Neural progenitor cell (in vitro differentiated cells): ENCODE measurements at regions not wholly inside any gene's neighbourhood (a gene's known extent, or its start where the extent isn't known, plus 50 kb on each side); places are given as distances from the start of the nearest gene placed in this dataset.

Experiments
- EZH2 ChIP-seq: fragments of 200-600 bp; sonication (generic); IDR thresholded peaks from 2 replicates; pipeline ENCODE4 v1.6.1; 2017; ENCODE audit warnings: antibody characterized with exemption, mild to moderate bottlenecking, moderate library complexity
- EZH2phosphoT487 ChIP-seq: fragments of 200-600 bp; sonication (generic); IDR thresholded peaks from 2 replicates; pipeline ENCODE4 v1.6.1; 2017; ENCODE audit warnings: antibody characterized with exemption
- TF ChIP-seq, protein P1 (sequence below): fragments of 200-600 bp; sonication (generic); IDR thresholded peaks from 2 replicates; pipeline ENCODE4 v1.5.1; 2017; ENCODE audit warnings: antibody characterized with exemption, mild to moderate bottlenecking

DNA sequence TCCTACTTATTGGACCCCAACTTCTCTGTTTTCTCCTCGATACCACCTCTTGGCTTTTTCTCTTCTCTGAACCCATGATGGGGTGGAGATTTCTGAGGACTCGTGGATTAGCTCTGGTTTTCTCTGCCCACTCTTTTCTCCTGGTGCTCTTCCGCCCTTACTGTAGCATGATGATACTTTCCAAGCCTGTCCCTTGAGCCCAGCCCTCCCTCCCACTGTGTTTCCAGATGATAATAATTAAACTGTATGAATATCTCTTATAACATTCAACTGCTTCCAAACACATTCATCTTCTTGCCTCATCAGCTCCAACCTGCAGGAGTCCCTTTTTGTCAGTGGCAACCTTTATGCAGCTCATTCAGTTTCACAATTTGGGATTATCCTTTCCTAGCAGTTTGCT is 494.2 kb upstream of the KLF4 start:
- TF ChIP-seq, protein P1, sequence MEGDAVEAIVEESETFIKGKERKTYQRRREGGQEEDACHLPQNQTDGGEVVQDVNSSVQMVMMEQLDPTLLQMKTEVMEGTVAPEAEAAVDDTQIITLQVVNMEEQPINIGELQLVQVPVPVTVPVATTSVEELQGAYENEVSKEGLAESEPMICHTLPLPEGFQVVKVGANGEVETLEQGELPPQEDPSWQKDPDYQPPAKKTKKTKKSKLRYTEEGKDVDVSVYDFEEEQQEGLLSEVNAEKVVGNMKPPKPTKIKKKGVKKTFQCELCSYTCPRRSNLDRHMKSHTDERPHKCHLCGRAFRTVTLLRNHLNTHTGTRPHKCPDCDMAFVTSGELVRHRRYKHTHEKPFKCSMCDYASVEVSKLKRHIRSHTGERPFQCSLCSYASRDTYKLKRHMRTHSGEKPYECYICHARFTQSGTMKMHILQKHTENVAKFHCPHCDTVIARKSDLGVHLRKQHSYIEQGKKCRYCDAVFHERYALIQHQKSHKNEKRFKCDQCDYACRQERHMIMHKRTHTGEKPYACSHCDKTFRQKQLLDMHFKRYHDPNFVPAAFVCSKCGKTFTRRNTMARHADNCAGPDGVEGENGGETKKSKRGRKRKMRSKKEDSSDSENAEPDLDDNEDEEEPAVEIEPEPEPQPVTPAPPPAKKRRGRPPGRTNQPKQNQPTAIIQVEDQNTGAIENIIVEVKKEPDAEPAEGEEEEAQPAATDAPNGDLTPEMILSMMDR, result no peak
- TF ChIP-seq EZH2, result no peak
- TF ChIP-seq EZH2phosphoT487, result no peak
